SU-DHL-6 (cell line): ENCODE measurements at regions not wholly inside any gene's neighbourhood (a gene's known extent, or its start where the extent isn't known, plus 50 kb on each side); places are given as distances from the start of the nearest gene placed in this dataset.

Experiments used
- EZH2phosphoT487 ChIP-seq: fragments of 200-600 bp; sonication (generic), shearing (Covaris generic); conservative IDR thresholded peaks from 2 replicates; pipeline ENCODE4 v1.6.1; 2018; ENCODE audit warnings: mild to moderate bottlenecking, antibody characterized with exemption, low read length, moderate library complexity, mixed read lengths
- TF ChIP-seq, protein P1 (sequence below): fragments of 200-600 bp; sonication (generic); IDR thresholded peaks from one replicate; pipeline ENCODE4 v1.5.1; 2017; ENCODE audit warnings: antibody characterized with exemption, mild to moderate bottlenecking, low read length, moderate library complexity; ENCODE audit not compliant: insufficient read depth, poor library complexity, severe bottlenecking

- TF ChIP-seq, protein P1, sequence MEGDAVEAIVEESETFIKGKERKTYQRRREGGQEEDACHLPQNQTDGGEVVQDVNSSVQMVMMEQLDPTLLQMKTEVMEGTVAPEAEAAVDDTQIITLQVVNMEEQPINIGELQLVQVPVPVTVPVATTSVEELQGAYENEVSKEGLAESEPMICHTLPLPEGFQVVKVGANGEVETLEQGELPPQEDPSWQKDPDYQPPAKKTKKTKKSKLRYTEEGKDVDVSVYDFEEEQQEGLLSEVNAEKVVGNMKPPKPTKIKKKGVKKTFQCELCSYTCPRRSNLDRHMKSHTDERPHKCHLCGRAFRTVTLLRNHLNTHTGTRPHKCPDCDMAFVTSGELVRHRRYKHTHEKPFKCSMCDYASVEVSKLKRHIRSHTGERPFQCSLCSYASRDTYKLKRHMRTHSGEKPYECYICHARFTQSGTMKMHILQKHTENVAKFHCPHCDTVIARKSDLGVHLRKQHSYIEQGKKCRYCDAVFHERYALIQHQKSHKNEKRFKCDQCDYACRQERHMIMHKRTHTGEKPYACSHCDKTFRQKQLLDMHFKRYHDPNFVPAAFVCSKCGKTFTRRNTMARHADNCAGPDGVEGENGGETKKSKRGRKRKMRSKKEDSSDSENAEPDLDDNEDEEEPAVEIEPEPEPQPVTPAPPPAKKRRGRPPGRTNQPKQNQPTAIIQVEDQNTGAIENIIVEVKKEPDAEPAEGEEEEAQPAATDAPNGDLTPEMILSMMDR: no peak
- no peak for TF ChIP-seq EZH2phosphoT487
Observed at GRCh38 chr5:105789246-105789645, 1881.5 kb downstream of the EFNA5 start.
